Left colon (tissue), 2 donors: ENCODE measurements at regions not wholly inside any gene's neighbourhood (a gene's known extent, or its start where the extent isn't known, plus 50 kb on each side); places are given as distances from the start of the nearest gene placed in this dataset.
"Not testable (repeated sequence)": the region's sequence is repeated elsewhere in the genome, so short reads cannot be mapped to it uniquely, and the experiment has no call there.

Experiments
- ATAC-seq: fragments of 200-7000 bp; cut with Tn5 transposase; one replicate; pipeline ENCODE4 v1.9.1; 2020; ENCODE audit warnings: mild to moderate bottlenecking, moderate library complexity
- DNase-seq, 2 donors: peaks; one replicate each; pipeline ENCODE4 v3.0.0-alpha.2; 2020
- intact Hi-C, 2 donors: fragments of 100-400 bp; cut with DNase I in 1 of 2; cut with micrococcal nuclease in 1 of 2; formaldehyde crosslinking; loops; one replicate each; pipeline versions ENCODE4 v1.11.2 to v1.14.0; 2022; cut with DNase I, micrococcal nuclease
- donor health status: DM: no; HTN: no; CAD: no.
- donor health status: DM: yes; HTN: yes; CAD: no.

DNA sequence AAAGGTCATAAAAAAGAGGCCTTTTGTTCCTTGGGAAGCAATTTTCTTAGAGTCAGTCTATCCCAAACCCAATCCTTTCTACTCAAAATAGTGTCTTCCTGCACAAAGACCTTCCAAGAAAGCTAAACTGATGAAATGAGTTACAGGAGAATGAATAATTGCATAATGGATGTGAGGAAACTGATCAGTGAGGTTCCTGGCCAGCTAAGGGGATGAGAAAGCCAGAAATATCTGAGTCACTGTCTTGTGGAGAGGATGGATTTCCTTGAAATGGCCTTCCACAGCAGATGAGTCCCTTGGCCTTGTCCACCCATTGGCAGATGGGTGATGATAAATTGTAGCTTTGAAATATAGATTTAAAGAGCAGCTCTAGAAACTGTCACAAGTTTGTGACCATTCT is 756.1 kb downstream of the DNAH5 start:
- DNase-seq (no peak), ATAC-seq (no peak)
- intact Hi-C loops = no loop called here

DNA sequence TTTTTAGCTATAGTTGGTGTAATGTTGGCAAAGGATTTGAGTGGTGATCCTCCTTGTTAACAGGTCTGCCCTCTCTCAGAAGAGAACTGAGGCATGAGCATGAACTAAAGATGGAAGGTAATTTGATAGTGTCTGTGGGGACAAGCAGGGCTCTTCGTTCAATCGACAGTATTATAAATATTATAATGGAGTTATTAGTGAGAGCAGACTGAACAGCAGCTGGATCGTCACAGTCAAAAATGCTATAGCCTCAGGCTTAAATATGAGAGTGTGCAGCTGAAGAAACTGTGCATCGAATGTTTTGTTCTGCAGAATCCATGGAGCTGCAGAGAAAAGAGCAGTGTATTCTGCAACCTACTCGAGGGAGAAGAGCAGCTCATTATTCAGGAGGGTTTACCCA is 757.3 kb downstream of the DNAH5 start:
- ATAC-seq = no peak
- intact Hi-C loops = no loop called here
- no peak for DNase-seq

DNA sequence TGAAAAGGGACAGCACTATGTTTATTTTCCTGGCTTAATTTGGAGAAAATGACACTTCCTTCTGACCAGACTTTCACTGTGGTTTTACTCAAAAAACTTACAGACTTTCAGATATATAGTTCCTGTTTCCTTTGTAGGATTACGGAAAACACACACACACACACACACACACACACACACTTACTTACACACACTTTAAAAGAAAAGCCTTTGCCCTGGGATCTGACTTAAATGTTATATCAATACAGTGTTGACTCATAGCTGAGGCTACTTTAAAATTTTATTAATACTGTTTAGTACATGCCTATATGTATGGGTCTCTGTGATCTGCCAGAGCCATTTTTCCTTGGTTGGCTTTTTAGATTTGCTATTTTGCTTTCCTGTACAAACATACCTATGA is 758.3 kb downstream of the DNAH5 start:
- ATAC-seq (no peak), DNase-seq (no peak)
- intact Hi-C loops = no loop called here

DNA sequence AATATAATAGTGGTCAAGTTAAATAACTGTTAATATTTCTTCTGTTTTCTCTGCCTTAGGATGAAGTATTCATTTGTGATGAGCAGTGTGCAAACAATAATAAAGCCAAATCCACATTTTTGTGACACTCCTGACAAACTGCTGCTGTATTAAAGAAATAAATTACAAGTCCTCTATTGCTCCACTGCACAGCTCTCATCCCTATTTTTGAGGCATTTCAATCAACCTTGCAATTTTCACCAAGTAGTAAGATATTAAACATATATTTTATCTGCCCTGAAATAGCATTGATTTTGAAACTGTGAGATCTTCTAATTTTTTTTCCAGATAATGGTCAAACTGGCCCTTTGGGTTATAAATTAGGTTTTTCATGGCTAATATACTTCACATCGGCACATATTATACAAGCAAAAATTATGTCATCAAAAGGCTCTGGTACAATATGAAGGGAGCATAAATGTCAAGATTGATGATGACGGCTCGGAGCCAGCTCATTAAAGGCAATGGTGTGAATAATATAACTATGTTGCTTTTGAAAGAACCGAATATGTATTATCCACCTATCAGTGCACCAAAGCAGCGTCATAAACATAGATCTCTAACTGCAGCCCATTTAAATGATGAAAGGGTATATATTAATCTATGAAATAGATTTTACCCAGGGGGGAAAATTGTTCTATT is 764.9 kb downstream of the DNAH5 start:
- no peak for ATAC-seq
- intact Hi-C loops = no loop called here

DNA sequence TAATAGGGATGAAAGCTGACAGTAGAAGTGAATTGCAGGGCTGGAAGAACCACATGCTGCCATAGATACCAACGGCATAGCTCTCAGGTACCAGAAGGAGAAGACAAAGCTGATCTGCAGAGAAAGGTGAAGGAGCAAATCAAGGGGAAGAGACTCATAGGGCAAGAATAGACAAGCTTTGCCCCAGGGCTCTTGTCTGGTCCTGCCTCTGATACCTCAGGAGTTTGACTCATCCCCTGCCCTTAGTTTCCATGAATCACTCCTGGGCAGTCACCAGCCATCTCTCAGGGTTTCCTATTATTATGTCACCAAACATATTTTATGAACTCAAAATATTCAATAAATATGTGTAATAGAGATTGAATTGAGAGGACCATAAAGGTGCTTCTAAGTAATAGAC is 800.9 kb downstream of the DNAH5 start:
- ATAC-seq (no peak), DNase-seq (no peak)
- intact Hi-C loops = no loop called here

More for the DNA sequence above, 764.9 kb downstream of the DNAH5 start:
- no peak for DNase-seq

DNA sequence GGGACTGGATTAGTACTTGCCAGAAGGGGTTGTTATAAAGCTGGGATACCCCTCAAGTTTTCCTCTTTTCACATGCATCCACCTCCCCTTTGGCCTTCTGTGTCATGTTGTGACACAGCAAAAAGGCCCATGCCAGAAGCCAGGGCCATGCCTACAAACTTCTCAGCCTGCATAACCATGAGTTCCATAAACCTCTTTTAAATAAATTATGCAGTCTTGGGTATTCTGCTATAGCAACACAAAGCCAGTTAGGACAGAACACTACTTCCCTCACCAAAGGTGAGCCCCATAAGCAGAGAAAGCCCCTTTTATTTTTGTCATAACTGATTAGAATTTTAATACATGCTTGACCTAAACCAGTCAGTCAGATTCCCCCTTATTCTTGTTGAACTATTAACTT is 801.3 kb downstream of the DNAH5 start:
- ATAC-seq (no peak), DNase-seq (no peak)
- intact Hi-C loops = no loop called here

DNA sequence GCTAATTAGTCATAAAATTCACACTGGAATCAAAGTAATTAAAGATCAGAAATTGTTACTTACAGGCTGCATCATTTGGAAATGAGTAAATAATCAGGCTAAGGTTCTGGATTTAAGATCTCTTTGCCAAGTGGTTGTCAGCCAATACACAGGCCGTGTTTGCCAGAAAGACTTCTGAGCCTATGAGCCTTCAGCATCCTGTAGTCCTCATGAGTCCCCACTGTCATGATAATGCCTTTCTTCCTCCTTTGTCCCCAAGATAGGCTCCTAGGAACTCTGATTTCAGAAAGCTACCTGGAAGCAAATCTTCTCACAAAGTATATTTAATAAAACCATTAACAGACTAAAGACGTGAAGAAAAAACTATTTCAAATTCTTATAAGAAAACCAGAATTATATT is 810.5 kb downstream of the DNAH5 start:
- DNase-seq (no peak), ATAC-seq (no peak)
- intact Hi-C loops = no loop called here

DNA sequence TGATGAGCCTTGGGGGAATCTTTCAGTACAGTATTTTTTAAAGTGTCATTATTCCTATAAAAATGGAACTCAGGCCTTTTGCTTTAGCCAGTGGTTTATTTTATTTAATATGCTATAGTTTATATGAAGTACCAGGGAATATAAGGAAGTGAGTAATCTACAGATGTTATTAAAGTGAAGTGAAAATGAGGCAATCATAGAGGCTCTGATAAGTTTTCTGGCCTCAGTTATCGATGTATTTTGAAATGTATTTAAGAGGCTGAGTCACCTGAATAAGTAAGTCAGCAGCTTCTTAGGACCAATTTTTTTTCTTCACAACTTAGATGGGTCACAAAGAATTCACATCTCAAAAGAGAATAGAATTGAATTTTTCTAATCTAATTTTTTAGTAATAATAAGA is 829.0 kb downstream of the DNAH5 start:
- no peak for DNase-seq
- ATAC-seq = no peak
- intact Hi-C loops = no loop called here

DNA sequence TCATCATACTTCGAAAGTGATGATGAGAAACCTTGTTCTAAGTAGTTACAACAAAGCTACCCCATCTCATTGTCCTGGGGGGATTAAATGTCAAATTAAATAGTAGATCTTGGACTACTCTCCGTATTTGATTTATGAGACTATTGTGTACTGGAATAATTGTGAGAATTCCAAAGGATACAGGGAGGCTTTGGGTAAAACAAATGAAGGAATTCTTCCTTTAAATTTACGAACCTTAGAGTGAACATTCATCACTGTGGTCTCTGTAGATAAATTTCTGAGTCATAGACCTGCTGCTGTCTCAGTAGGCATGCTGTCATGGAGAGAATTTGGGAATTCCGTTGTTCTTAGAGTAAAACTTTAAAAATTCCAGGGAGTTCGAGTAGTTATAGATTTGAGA is 836.2 kb downstream of the DNAH5 start:
- ATAC-seq (no peak), DNase-seq (no peak)
- intact Hi-C loops = no loop called here

DNA sequence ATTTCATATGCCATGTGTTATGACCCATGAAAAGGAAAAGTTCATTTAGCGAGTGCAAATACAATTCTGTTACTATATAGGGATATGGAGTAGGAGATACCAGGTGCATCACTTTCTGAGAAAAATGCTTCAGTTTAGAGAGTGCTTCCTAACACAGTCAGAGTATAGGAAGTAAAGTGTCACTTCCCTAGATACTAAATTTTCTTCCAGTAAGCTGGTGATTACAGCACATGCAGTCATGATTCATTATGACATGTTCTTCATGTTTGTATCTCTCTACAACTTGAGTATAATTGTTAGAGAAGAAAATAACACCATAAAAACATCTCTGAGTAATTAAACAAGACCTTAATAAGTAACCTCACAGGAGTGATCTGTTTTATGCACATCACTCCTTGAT is 837.0 kb downstream of the DNAH5 start:
- intact Hi-C loops = no loop called here
- DNase-seq (no peak), ATAC-seq (no peak)

DNA sequence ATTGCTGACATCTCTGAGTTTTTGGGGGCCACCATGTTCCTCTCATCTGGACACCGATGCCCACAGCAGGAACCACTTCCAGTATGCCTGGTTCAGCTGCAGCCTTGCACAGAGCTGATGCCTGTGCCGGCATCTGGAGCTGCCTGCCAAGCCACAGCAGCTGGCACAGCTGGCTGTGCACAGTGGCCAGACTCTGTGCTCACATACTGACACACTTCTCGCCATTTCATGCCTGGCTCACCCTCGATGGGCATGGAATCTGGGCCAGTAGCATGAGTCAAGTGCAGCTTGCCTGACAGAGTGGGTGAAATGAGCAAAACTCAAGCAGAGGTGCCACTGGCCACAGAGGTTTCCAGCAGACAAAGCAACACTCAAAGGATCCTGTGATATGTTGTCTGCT is 863.4 kb downstream of the DNAH5 start:
- ATAC-seq (no peak), DNase-seq (no peak)
- intact Hi-C loops = no loop called here

DNA sequence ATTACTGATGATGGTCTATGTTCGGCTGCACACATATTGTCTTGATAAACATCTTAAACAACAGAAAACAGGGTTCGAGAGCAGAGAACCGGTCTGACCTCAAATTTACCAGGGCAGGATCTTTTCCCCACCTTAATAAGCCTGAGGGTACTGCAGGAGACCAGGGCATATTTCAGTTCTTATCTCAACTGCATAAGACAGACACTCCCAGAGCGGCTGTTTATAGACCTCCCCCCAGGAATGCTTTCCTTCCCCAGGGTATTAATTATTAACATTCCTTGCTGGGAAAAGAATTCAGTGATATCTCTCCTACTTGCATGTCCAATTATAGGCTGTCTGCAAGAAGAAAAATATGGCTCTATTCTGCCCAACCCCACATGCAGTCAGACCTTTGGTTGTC is 871.6 kb downstream of the DNAH5 start:
- DNase-seq, intact Hi-C loops, ATAC-seq: not testable (repeated sequence)

DNA sequence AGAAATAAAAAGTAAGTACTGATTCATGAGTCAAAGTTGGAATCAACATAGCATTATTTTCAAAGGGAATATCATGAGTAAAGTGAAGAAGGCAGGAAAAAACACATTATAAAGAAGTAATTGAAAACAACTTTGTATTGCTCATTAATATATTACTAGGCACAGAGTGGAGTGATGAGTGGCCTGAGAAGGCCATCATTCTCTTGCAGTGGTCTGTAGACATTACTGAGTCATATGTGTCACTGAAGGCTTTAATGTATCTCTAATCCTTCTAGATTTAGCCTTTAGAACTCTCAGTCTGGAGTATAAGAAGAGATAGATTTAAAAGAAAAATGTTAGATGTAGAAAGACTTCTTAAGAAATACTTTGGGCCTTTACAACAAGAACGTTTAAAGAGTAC is 881.4 kb downstream of the DNAH5 start:
- intact Hi-C loops = no loop called here
- no peak for ATAC-seq

DNA sequence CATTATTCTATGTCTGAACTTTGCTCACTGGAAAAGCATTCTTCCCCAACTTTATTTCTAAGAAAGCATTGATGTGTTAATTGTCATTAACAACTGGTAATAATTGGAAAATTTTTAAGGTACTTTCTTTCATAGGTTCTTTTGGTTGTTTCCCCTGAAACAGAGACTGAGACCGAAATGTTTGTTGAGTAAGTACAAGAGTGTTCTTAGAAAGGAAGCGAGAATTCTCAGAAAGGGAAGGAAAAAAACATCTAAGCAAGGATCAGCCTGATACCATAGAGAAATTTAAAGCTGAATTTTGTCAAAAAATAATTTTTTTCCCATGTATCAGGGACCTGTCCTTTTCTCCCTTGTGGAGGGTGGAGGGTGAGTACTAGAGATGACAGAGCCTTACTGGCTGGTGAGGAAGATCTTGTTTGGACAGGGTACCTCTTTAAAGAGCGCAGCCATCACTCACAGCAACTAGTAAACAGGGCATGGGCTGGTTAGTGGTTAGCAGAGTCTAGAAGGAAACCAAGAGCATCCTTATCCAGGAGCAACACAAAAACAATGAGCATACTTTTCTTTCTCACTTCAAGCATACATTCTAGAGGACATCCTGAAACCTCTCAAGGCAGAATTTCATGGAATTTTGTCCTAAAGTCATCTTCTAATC is 898.5 kb downstream of the DNAH5 start:
- no peak for DNase-seq
- intact Hi-C loops = no loop called here

More for the DNA sequence above, 881.4 kb downstream of the DNAH5 start:
- no peak for DNase-seq

DNA sequence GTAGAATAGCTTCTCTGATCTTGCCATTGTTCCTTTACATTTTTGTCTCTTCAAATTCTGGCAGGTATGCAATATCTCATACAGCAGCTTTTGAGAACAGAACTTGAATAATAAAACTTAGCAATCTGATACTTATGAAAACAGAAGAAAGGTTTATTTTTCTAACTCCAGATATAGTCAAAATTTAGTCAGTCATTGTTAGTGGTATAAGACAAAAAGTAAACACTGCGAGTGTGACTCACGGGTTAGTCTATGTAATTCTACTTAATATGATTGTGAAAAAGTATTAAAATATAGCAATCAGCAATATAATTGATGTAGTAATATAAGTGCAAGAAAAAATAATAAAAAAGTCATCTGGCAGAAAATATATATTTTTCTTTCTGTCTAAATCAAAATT is 910.4 kb downstream of the DNAH5 start:
- no peak for ATAC-seq
- intact Hi-C loops = no loop called here

More for the DNA sequence above, 898.5 kb downstream of the DNAH5 start:
- no peak for ATAC-seq

DNA sequence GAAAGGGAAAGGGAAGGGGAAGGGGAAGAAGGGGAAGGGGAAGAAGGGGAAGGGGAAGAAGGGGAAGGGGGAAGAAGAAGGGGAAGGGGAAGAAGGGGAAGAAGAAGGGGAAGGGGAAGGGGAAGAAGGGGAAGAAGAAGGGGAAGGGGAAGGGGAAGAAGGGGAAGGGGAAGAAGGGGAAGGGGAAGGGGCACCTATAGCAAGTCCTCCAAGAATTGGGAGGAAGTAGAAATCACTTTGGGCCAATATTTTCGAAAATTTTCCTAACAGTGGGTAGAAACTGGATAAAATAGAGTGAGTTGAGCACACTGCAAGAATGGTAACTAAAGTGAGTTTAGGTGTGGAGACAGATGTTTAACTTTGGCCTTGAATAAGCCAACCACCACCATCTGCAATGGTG is 915.3 kb downstream of the DNAH5 start:
- no peak for DNase-seq
- no peak for ATAC-seq
- intact Hi-C loops = no loop called here

More for the DNA sequence above, 910.4 kb downstream of the DNAH5 start:
- DNase-seq = no peak

DNA sequence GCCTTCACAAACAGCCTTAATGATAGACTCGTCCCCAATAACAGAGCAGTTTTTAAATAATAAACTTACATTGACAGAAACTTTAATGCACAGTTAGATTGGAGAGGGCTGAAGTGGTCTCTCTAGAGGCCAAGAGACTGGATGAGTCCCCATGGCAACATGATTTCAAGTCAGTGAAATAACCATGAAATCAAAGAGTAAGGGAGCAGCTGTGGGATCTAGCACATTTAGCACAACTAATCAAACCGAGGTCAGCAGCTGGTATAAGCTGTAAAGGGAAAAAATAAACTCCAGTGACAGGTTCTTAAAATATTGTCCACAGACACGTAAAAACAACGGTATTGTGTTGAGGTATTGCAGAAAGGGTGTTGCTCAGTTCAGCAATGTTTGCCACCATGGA is 916.6 kb downstream of the DNAH5 start:
- no peak for ATAC-seq
- intact Hi-C loops = no loop called here

DNA sequence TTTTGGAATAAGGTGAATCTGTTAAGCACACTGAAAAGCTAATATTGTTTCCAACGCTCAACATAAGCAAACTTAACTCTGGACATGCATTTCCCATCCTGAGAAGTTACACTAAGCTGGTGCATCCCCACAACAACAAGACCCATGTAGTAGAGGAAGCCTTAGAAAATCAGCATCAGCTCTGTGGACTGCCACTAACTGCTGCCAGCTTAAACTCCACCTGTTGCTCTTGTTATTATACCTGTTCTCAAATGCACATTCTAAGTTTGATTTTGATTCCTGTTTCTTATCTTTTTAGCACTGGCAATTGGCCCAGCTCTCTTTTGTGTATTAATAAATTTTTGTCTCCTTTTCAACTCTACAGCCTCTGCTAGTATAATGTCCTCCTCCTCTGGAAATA is 924.8 kb downstream of the DNAH5 start:
- intact Hi-C loops = no loop called here

More for the DNA sequence above, 916.6 kb downstream of the DNAH5 start:
- DNase-seq = no peak

DNA sequence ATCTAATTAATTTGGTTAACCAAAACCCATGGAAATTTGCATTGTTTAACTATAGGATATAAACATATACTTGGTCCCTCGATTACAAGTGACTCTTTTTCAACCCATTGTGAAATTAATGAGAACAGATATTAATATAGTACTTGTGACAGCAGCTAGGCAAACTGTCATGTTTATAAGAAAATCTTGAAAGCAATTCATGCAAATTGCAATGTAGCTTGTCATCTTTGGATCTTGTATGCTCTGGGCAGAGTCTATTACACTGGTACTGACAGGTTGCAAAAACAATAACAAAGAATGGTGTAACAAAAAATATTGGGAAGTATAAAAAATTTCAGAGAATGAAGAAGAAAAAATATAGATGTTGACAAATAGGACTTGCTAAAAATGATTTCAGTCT is 941.0 kb downstream of the DNAH5 start:
- intact Hi-C loops = no loop called here
- no peak for ATAC-seq
- DNase-seq = no peak

More for the DNA sequence above, 924.8 kb downstream of the DNAH5 start:
- ATAC-seq (no peak), DNase-seq (no peak)

DNA sequence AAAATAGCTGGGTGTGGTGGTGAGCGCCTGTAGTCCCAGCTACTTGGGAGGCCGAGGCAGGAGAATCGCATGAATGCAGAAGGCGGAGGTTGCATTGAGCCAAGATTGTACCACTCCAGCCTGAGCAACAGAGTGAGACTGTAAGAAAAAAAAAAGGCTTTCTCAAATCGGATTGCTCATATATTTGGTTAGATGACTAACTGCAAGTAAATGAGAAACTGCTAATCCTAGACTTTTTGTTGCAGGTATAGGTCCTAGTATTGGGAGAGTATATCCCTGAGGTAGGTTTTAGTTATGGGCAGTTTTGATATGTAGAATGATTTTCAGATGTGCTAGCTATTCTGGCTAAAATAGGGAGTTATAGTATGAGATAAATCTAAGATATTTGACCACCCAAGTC is 944.8 kb downstream of the DNAH5 start:
- intact Hi-C loops = no loop called here
- ATAC-seq (no peak), DNase-seq (no peak)

DNA sequence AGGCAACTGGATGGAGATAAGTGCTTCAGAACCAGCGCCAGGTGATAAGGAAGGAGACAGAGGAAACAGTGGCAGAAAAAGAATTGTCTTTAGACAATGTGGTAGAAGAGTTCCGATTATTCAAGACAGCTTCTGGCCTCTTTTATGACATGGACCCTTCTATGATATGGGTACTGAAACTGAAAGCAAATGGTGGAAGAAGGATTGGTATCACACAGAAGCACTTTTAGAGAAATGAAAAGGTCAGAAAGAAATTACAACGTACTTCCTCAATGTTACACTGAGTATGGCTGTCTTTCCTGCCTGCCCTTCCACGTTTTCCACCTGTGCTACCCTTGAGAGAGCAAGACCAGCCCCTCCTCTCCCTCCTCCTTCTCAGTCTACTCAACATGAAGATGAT is 959.3 kb downstream of the DNAH5 start:
- ATAC-seq (no peak), DNase-seq (no peak)
- intact Hi-C loops = no loop called here
